H9 (cell line): ENCODE measurements at regions not wholly inside any gene's neighbourhood (a gene's known extent, or its start where the extent isn't known, plus 50 kb on each side); places are given as distances from the start of the nearest gene placed in this dataset.

Experiments used
- DNase-seq: peaks from one replicate; pipeline ENCODE4 v3.0.0-alpha.2; 2017
- H2AFZ ChIP-seq: one replicate; pipeline ENCODE4 v1.6.1; 2013; ENCODE audit warnings: mild to moderate bottlenecking, low read length, control low read depth, moderate library complexity
- H2AK5ac ChIP-seq: 2 replicates; pipeline ENCODE4 v1.6.1; 2013; ENCODE audit warnings: low read length, control low read depth, mixed read lengths; ENCODE audit not compliant: insufficient read length
- H2BK120ac ChIP-seq: one replicate; pipeline ENCODE4 v1.6.1; 2013; ENCODE audit warnings: low read depth, mild to moderate bottlenecking, low read length, control low read depth, inconsistent platforms; ENCODE audit not compliant: poor library complexity, severe bottlenecking
- H2BK12ac ChIP-seq: 2 replicates; pipeline ENCODE4 v1.6.1; 2013; ENCODE audit warnings: low read length, control low read depth, mixed read lengths, low read depth; ENCODE audit not compliant: insufficient read length
- H2BK15ac ChIP-seq: 2 replicates; pipeline ENCODE4 v1.6.1; 2013; ENCODE audit warnings: low read depth, low read length, control low read depth
- H2BK20ac ChIP-seq: one replicate; pipeline ENCODE4 v1.6.1; 2013; ENCODE audit warnings: low read depth, mild to moderate bottlenecking, low read length, control low read depth, inconsistent platforms; ENCODE audit not compliant: poor library complexity, severe bottlenecking
- H2BK5ac ChIP-seq: 2 replicates; pipeline ENCODE4 v1.6.1; 2013; ENCODE audit warnings: low read length, control low read depth, mixed read lengths; ENCODE audit not compliant: insufficient read length
- H3K14ac ChIP-seq: 2 replicates; pipeline ENCODE4 v1.6.1; 2013; ENCODE audit warnings: low read length, control low read depth; ENCODE audit not compliant: insufficient read depth
- H3K18ac ChIP-seq: 2 replicates; pipeline ENCODE4 v1.6.1; 2013; ENCODE audit warnings: low read depth, mild to moderate bottlenecking, mixed read lengths, low read length, control low read depth; ENCODE audit not compliant: insufficient read length
- H3K23ac ChIP-seq: 2 replicates; pipeline ENCODE4 v1.6.1; 2013; ENCODE audit warnings: low read length, control low read depth, mixed read lengths, low read depth; ENCODE audit not compliant: insufficient read length
- H3K23me2 ChIP-seq: 2 replicates; pipeline ENCODE4 v1.6.1; 2013; ENCODE audit warnings: low read depth, mild to moderate bottlenecking, mixed read lengths, low read length, control low read depth; ENCODE audit not compliant: insufficient read length, poor library complexity, severe bottlenecking
- H3K27ac ChIP-seq: 2 replicates; pipeline ENCODE4 v1.5.1; 2013; ENCODE audit warnings: low read length, control low read depth, mixed read lengths, low read depth; ENCODE audit not compliant: insufficient read length
- H3K27me3 ChIP-seq: 2 replicates; pipeline ENCODE4 v1.6.1; 2013; ENCODE audit warnings: low read length, control low read depth, inconsistent platforms; ENCODE audit not compliant: insufficient read depth
- H3K4ac ChIP-seq: 2 replicates; pipeline ENCODE4 v1.6.1; 2013; ENCODE audit warnings: low read depth, mild to moderate bottlenecking, control low read depth, inconsistent platforms, low read length, moderate library complexity
- H3K4me1 ChIP-seq: 2 replicates; pipeline ENCODE4 v1.6.1; 2013; ENCODE audit warnings: low read length, control low read depth, inconsistent platforms; ENCODE audit not compliant: insufficient read depth
- H3K4me2 ChIP-seq: 2 replicates; pipeline ENCODE4 v1.6.1; 2013; ENCODE audit warnings: low read length, control low read depth, mixed read lengths; ENCODE audit not compliant: insufficient read length, insufficient read depth
- H3K56ac ChIP-seq: 2 replicates; pipeline ENCODE4 v1.6.1; 2013; ENCODE audit warnings: low read depth, mild to moderate bottlenecking, mixed read lengths, low read length, control low read depth; ENCODE audit not compliant: insufficient read length
- H3K79me1 ChIP-seq: 2 replicates; pipeline ENCODE4 v1.6.1; 2013; ENCODE audit warnings: low read depth, mild to moderate bottlenecking, moderate library complexity, low read length, control low read depth, inconsistent platforms; ENCODE audit not compliant: insufficient read depth, poor library complexity, severe bottlenecking
- H3K79me2 ChIP-seq: 2 replicates; pipeline ENCODE4 v1.6.1; 2013; ENCODE audit warnings: low read length, control low read depth, inconsistent platforms; ENCODE audit not compliant: insufficient read depth
- H3K9ac ChIP-seq: 2 replicates; pipeline ENCODE4 v1.6.1; 2013; ENCODE audit warnings: low read length, control low read depth, mixed read lengths; ENCODE audit not compliant: insufficient read length; ENCODE audit errors: extremely low read depth
- H3K9me3 ChIP-seq: one replicate; pipeline ENCODE4 v1.6.1; 2013; ENCODE audit warnings: low read depth, low read length, inconsistent platforms; ENCODE audit not compliant: control insufficient read depth
- H3T11ph ChIP-seq: one replicate; pipeline ENCODE4 v1.6.1; 2013; ENCODE audit warnings: mild to moderate bottlenecking, low read length, control low read depth, inconsistent platforms
- H4K20me1 ChIP-seq: one replicate; pipeline ENCODE4 v1.6.1; 2013; ENCODE audit not compliant: control insufficient read depth, insufficient read length, insufficient read depth
- H4K5ac ChIP-seq: 2 replicates; pipeline ENCODE4 v1.6.1; 2013; ENCODE audit warnings: low read depth, mild to moderate bottlenecking, mixed read lengths, low read length, control low read depth; ENCODE audit not compliant: insufficient read length
- H4K8ac ChIP-seq: replicated peaks from 2 replicates; pipeline ENCODE4 v1.6.1; 2013; ENCODE audit warnings: low read length, control low read depth, mixed read lengths, low read depth; ENCODE audit not compliant: insufficient read length
- H4K91ac ChIP-seq: 2 replicates; pipeline ENCODE4 v1.6.1; 2013; ENCODE audit warnings: low read depth, mild to moderate bottlenecking, moderate library complexity, mixed read lengths, low read length, control low read depth; ENCODE audit not compliant: insufficient read length
- H3K27ac Mint-ChIP-seq, 3 experiments: 2 replicates in 2 of 3; 3 replicates in 1 of 3; pipeline ENCODE4 v1.8.0; 2020 to 2021; ENCODE audit warnings: mixed read lengths in 3 of 3, mild to moderate bottlenecking in 1 of 3, moderate library complexity in 1 of 3
- H3K27me3 Mint-ChIP-seq: 2 replicates; pipeline ENCODE4 v1.8.0; 2021; ENCODE audit warnings: low read depth, mild to moderate bottlenecking, moderate library complexity, mixed read lengths
- H3K36me3 Mint-ChIP-seq, 3 experiments: 2 replicates in 2 of 3; 3 replicates in 1 of 3; pipeline ENCODE4 v1.8.0; 2020 to 2021; ENCODE audit warnings: low read depth in 3 of 3, mixed read lengths in 3 of 3; ENCODE audit not compliant: insufficient read depth in 1 of 3
- H3K4me1 Mint-ChIP-seq, 2 experiments: 2 replicates each; pipeline ENCODE4 v1.8.0; 2020; ENCODE audit warnings: mixed read lengths in 2 of 2
- H3K4me3 Mint-ChIP-seq, 2 experiments: 2 replicates in 1 of 2; 3 replicates in 1 of 2; pipeline ENCODE4 v1.8.0; 2020 to 2021; ENCODE audit warnings: mild to moderate bottlenecking in 2 of 2, mixed read lengths in 2 of 2, moderate library complexity in 1 of 2
- H3K9me3 Mint-ChIP-seq, 2 experiments: 2 replicates in 1 of 2; 3 replicates in 1 of 2; pipeline ENCODE4 v1.8.0; 2020; ENCODE audit warnings: mild to moderate bottlenecking in 2 of 2, mixed read lengths in 2 of 2, moderate library complexity in 1 of 2
- CTCF ChIP-seq: fragments of 200-600 bp; sonication (generic); conservative IDR thresholded peaks from 3 replicates; pipeline ENCODE4 v1.8.0; 2021; ENCODE audit warnings: antibody characterized with exemption, mild to moderate bottlenecking
- whole genome bisulfite sequencing: extraction: QIAGEN DNeasy Blood & Tissue Kit; methylation state at CpG from one replicate; pipeline ENCODE4 v1.1.7; 2013; ENCODE audit warnings: missing lambda C conversion rate, low lambda C conversion rate, mixed read lengths; ENCODE audit not compliant: insufficient read length; ENCODE audit errors: extremely low coverage; 5-methylcytosine and 5-hydroxymethylcytosine counted together

- Histone ChIP-seq H4K8ac (no peak overlapping the region), H2AFZ (no peak overlapping the region), H3K23me2 (no peaks in the 10 kb centered on the region), H3K18ac (no peak overlapping the region), H3K27ac (no peak overlapping the region), H3K4ac (no peak overlapping the region), H2AK5ac (no peak overlapping the region), H3K4me2 (no peak overlapping the region), H2BK15ac (no peak overlapping the region), H3K27me3 (no peaks in the 10 kb centered on the region), H2BK12ac (no peak overlapping the region), H3K4me1 (no peaks in the 10 kb centered on the region), H2BK20ac (no peak overlapping the region), H3K23ac (no peak overlapping the region), H3T11ph (no peak overlapping the region), H2BK120ac (no peak overlapping the region), H3K79me1 (no peaks in the 10 kb centered on the region), H2BK5ac (no peak overlapping the region), H3K56ac (no peak overlapping the region), H3K9ac (no peak overlapping the region), H3K14ac (no peak overlapping the region), H4K91ac (no peak overlapping the region), H4K5ac (no peak overlapping the region), H4K20me1 (no peaks in the 10 kb centered on the region), H3K79me2 (no peaks in the 10 kb centered on the region), H3K9me3 (no peaks in the 10 kb centered on the region)
- Mint-ChIP-seq H3K9me3 (peaks cover 0 to 4% of the 10 kb centered on the region in 2 experiments; a peak in 2 of 5 replicates), H3K27ac (no peak overlapping the region), H3K4me3 (no peak overlapping the region), H3K36me3 (no peaks in the 10 kb centered on the region), H3K27me3 (no peaks in the 10 kb centered on the region), H3K4me1 (no peaks in the 10 kb centered on the region)
- no peak for TF ChIP-seq CTCF
- WGBS, result no CpG with 5 or more reads among the region's 3 CpGs
- no peak for DNase-seq
Observed at GRCh38 chr1:218715961-218716669, 371.0 kb downstream of the TGFB2 start.
